ENCODE measurements at regions not wholly inside any gene's neighbourhood (a gene's known extent, or its start where the extent isn't known, plus 50 kb on each side); places are given as distances from the start of the nearest gene placed in this dataset.

DNA sequence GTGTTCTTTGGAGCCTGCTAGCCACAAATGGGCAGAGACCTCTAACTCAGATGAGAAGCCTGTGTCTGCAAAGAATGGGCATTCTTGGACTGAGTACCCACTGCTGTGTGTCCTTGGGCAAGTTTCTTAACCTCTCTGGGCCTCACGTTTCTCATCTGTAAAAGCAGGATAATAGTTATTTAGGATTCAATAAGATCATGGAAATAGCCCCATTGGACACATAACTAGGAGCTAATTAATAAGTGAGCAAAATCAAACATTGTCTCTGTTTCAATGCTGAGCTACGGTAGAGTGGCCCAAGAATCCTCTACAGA, 61.2 kb upstream of the WNT7B start:
- TF ChIP-seq CTCF (IDR thresholded peaks at IDR 0.05) = no peak
- no peak for TF ChIP-seq POLR2AphosphoS5 (IDR thresholded peaks at IDR 0.05; ENCODE audit: low read depth, low read length)
- no peak for TF ChIP-seq SIN3A (IDR thresholded peaks at IDR 0.05; ENCODE audit: borderline replicate concordance, insufficient read depth, low read depth, low read length)
- TF ChIP-seq, protein P1, sequence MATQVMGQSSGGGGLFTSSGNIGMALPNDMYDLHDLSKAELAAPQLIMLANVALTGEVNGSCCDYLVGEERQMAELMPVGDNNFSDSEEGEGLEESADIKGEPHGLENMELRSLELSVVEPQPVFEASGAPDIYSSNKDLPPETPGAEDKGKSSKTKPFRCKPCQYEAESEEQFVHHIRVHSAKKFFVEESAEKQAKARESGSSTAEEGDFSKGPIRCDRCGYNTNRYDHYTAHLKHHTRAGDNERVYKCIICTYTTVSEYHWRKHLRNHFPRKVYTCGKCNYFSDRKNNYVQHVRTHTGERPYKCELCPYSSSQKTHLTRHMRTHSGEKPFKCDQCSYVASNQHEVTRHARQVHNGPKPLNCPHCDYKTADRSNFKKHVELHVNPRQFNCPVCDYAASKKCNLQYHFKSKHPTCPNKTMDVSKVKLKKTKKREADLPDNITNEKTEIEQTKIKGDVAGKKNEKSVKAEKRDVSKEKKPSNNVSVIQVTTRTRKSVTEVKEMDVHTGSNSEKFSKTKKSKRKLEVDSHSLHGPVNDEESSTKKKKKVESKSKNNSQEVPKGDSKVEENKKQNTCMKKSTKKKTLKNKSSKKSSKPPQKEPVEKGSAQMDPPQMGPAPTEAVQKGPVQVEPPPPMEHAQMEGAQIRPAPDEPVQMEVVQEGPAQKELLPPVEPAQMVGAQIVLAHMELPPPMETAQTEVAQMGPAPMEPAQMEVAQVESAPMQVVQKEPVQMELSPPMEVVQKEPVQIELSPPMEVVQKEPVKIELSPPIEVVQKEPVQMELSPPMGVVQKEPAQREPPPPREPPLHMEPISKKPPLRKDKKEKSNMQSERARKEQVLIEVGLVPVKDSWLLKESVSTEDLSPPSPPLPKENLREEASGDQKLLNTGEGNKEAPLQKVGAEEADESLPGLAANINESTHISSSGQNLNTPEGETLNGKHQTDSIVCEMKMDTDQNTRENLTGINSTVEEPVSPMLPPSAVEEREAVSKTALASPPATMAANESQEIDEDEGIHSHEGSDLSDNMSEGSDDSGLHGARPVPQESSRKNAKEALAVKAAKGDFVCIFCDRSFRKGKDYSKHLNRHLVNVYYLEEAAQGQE (IDR thresholded peaks at IDR 0.05; ENCODE audit: insufficient read depth in 1 of 2, low read depth in 2 of 2, low read length in 1 of 2) = no peak

All from Panc1 (cell line).